Posterior cingulate gyrus (tissue), 11 donors: ENCODE measurements at regions not wholly inside any gene's neighbourhood (a gene's known extent, or its start where the extent isn't known, plus 50 kb on each side); places are given as distances from the start of the nearest gene placed in this dataset.
"Not testable (repeated sequence)": the region's sequence is repeated elsewhere in the genome, so short reads cannot be mapped to it uniquely, and the experiment has no call there.

Experiments
- DNase-seq, 10 donors: peaks; one replicate each; pipeline versions ENCODE4 v3.0.0 to v3.0.0-alpha.2; 2020 to 2021; ENCODE audit warnings: mixed read lengths in 3 of 10
- intact Hi-C: fragments of 100-400 bp; cut with DNase I; formaldehyde crosslinking; loops from one replicate; pipeline ENCODE4 v1.15.1; 2023

DNA sequence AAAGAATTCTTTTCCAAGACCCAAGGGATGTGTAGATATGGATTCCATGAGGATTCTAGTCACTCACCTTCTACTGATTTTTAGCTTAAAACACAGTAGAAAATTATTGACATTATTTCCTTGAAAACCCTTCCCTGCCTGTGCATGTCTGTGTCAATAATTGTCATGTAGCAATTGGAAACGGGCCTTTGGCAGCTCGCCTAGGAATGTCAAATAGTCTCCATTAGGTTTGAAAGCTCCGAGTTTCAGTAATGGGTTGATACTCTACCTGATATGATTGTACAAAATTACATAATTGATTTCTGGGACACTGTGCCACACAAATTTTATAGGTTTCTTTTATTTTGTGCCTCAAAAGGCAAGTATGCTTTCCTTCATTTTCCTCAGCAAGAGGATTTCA lies 515.2 kb upstream of the ARID1B start:
- no peak for DNase-seq
- intact Hi-C loops, result no loop called here

DNA sequence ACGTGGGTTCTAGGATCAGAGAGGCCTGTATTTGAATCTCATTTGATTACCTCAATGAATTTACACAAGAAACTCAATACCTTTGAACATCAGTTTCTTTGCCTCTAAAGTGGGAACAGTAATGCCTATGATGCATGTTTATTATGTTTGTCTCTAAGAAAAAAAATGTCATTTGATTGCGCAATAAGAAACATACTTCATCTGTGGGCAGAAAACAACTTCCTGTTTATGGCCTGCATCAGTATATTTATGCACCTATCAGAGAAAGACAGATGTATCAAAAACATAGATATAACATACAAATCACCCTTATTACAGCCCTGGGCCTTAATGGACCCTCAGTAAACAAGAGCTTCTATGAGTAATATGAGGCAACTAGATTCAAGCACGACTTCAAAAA lies 516.4 kb upstream of the ARID1B start:
- no peak for DNase-seq
- intact Hi-C loops, result no loop called here

DNA sequence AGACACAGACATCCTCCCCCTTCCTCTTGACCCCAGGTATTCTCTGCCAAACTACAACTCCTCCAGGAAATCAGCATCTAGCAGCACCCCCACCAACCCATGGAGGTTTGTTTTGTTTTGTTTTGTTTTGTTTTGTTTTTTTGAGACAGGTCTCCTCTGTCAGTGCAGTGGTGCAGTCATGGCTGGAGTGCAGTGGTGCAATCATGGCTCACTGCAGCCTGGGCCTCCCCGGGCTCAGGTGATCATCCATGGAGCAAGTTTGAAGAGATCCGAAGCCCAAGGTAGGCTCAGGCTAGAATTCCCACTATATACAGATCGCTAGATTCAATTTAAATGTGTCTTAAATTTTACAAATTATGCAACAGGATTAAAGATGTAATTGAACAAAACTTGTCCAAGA lies 518.2 kb upstream of the ARID1B start:
- no peak for DNase-seq
- intact Hi-C loops, result no loop called here

DNA sequence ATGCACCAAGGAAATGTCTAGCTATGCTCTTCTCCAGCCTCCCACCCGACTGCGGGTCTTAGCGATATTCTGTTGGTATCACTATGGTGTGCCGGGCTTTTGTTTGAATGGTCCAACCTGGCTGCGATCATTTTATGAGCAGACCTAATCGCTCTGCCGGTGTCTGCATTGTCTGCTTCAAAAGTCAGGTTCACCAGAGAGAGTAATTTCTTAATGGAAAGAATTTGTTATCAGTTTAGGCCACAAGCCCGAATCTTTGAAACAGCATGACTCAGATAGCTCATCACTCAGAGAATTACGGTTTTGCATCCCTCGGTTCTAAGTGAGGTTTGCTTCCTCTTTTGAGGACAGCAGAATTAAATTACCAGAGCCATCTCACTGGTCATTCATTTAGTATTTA lies 521.0 kb upstream of the ARID1B start:
- no peak for DNase-seq
- intact Hi-C loops, result no loop called here

DNA sequence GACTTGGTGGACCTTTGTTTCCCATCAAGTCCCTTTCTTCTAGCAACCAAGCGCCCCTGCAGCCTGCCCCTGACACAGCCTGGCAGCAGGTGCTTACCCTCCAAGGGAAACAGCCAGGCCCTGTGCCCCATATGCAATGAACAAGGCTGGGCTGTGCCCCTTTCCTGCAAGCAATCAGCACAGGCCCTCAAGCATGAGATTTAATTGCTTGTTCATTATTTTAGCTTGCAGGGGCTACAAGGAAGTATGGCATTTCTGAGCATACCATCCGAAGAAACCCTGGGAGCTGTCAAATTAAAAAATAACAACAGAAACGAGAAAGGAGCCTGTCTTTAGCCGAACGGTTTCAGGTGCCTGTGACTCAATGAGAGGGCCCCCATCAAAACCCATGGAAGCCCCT lies 522.9 kb upstream of the ARID1B start:
- intact Hi-C loops, result no loop called here
- DNase-seq, result no peak

DNA sequence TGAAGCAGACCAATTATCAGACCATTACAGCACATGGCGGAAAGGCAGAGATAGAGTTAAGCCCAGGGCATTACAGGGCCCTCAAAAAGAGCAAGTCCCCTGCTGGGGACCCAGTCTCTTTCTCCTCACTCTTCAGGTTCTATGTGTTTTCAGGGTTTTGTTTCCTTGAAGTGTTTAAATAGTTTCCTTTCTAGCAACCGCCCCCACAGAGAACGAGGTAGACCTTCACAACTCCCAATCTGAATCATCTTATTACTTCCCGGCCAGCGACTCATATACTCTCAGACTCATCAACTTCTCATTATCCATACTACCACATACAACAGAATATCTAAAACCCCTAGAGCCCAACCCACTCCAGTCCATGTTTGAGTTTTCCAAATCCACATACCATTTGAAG lies 526.6 kb upstream of the ARID1B start:
- DNase-seq, result no peak
- intact Hi-C loops, result no loop called here

DNA sequence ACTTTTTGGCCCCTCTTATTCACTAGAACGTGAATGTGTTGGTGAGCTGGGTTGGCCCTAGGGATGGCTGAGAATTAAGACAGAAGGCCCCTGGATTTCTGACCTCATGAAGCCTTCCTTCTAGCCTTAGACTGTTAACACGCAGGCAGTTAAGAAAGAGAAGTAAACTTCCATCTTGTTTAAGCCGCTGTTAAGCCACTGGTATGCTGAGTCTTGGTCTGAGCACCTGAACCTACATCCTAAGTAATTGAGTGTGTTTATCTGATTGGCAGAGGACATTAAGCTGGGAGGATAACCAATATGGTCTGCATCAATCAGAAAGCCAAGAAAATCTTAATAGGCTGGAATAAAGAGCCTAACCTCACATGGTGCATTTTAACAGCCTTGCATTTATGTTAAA lies 535.0 kb upstream of the ARID1B start:
- intact Hi-C loops, result no loop called here
- DNase-seq, result no peak

DNA sequence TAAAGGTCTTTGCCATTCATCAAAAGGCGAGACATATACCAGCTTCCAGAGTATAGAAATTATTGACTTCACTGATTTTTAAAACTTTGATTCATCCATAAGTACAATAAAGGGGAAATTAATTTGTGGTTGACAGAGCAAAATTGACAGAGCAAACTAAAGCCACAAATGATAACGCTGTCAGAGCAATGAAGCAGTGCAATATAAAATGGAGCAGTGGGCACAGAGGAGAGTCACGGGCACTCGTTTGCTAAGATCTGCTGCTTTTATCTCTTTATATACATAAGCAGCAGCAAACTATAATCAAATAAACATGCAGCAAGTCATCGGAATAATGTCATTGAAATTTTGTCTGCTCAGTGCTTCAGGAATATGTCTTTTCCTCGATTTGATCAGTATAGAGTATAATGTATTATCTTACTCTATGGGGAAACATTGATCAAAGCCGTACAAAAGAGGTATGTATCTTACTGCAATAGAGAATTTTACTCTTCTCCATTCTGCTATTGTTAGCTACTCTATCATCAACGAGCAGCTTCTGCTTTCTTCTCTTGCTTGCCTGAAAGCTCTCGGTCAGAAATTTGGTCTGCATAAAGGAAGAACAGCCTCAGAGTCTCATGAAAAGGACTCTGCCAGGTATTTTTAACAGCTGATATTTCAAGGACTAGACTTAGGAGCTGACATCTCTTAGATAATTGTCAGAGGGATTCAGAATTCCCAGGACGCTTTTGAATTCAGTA lies 546.0 kb upstream of the ARID1B start:
- no peak for DNase-seq
- intact Hi-C loops, result no loop called here

DNA sequence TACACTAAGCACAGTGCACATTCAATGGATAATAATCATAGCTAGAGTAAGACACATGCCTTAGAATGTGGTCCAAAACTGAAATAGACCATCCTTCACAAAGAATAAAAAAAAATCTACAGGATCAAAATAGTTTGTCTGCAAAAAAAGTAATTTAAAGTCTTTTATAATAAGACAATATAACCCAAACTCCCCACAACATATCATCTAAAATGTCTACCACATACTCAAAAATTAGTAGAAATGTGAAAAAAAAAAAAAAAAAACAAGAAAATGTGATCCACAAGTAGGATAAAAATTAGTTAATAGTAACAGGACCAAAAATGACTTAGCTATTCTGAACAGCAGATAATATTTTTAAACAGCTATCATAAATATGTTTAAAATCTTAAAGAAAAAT lies 557.2 kb upstream of the ARID1B start:
- DNase-seq, result no peak
- intact Hi-C loops, result no loop called here

DNA sequence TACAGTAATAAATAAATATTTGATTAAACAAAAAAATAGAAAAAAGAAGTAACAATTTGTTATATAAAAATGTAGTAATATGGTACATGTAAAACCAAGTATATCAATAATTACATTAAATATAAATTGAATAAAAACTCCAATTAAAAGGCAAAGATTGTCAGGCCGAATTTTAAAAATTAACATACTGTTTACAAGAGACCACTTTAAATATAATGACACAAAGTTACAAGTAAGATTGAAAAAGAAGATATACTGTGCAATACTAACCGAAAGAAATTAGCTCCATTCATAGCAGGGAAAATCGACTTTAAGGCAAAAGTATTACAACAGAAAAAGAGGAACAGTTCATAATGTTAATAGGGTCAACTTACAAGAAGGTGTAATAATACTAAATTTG lies 571.5 kb upstream of the ARID1B start:
- intact Hi-C loops, result no loop called here
- no peak for DNase-seq

DNA sequence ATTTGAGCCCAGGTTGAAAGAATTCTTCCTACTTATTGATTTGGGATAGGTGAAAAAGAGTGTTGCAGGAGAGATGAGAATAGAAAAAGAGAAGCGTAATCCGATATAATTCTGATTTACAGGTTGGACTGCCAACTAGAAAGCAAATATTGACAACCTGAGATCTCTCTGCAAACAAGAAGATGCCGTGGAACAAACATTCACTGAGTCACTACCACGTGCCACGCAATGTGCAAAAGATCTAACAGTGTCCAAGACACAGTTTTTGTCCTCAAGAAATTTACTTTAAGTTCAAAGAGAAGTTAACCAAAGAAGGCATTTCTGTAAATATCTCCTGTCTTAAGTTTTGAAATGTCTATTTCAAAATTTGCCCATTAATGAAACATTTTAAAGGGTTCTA lies 578.0 kb upstream of the ARID1B start:
- intact Hi-C loops, result no loop called here
- no peak for DNase-seq

DNA sequence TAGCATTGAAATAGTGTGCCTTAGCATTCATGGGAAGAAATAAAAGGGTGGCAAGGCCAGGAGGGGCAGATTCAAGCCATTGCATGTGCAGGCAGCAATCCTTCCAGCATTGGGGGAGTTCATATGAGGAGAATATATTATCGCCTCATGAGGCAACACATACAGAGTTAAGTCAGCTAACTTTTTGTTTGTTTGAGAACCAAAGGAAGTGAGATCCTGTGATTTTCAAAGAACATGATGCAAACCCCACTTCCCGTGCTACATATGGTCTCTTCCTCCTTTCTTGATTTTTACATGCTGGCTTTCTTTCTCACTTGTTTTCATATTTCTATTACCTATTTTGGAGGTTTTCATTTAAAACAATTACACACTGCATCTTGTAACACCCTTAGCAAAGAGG lies 579.7 kb upstream of the ARID1B start:
- intact Hi-C loops, result no loop called here
- no peak for DNase-seq

DNA sequence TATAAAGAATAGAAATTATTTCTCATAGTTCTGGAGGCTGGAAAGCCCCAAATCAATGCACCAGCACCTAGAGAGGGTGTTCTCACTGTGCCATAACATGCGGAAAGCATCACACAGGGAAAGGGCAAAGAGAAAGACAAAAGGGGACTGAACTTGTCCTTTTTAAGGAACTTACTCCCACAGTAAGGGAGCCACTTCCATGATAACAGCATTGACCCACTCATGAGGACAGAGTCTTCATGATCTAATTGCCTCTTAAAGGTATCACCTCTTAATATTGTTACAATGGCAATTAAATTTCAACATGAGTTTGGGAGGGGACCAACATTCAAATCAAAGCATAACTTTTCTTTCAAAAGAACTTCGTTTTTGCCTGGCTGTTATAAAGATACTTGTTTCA lies 582.2 kb upstream of the ARID1B start:
- no peak for DNase-seq
- intact Hi-C loops, result no loop called here

DNA sequence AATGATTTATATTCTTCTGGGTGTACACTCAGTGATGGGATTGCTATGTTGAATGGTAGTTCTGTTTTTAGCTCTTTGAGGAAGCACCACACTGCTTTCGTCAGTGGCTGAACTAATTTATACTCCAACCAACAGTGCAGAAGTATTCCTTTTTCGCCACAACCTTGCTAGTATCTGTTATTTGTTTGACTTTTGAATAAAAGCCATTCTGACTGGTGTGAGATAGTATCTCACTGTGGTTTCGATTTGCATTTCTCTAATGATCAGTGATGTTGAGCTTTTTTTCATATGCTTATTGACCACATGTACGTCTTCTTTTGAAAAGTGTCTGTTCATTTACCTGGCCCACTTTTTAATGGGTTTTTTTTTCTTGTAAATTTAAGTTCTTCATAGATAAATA lies 583.8 kb upstream of the ARID1B start:
- intact Hi-C loops, result no loop called here
- no peak for DNase-seq

DNA sequence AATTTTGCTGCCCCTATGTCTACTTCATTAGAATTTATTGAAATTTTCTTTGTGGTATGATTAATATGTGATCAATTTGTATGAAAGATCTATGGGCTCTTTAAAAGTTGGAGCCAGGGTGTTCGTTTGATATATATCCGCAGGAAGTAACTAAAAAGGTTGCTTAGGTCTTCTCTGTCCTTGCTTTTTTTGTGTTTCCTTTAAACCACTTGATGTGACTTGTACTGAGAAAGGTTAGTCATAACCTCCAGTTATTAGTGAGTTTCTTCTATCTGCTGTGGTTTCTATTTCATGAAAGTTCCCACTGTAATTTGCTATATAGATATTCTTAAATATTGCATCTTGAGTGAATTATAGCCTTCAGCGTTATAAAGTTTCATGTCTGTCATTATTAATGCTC lies 585.3 kb upstream of the ARID1B start:
- DNase-seq, result no peak
- intact Hi-C loops, result no loop called here

DNA sequence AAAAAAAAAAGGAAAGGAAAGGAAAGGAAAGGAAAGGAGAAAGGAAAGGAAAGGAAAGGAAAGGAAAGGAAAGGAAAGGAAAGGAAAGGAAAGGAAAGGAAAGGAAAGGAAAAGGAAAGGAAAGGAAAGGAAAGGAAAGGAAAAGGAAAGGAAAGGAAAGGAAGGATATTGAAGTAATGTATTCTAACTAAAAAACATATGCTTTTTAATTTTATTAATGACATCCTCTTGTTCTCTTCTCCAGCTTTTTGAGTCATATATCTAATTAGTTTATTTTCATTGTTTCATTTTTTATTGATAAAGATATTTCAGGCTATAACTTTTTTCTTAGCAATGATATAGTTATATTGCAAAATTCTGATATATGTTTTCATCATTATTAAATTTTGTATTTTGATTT lies 585.8 kb upstream of the ARID1B start:
- DNase-seq, intact Hi-C loops: not testable (repeated sequence)

DNA sequence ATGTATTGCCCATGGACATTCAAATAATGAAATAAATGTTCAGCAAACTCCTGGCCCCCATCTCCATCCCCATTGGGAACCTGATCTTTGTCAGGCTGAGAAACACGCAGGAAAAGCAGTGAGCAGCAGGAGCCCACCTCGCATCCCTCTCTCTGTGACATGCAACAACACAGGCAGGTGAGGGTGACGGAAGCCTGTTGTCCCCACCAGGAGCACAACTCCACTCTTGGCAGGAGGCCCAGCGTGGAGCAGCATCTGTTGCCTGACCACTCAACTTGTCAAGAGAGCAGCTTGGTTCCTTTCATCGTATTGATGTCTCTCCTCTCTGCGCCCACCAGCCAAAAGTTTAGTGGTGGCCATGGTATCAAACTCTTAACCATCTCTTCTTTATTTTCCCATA lies 586.9 kb upstream of the ARID1B start:
- peak in 2 of 10 donors; percentile 64 to 66 for DNase-seq
- intact Hi-C loops, result no loop called here

DNA sequence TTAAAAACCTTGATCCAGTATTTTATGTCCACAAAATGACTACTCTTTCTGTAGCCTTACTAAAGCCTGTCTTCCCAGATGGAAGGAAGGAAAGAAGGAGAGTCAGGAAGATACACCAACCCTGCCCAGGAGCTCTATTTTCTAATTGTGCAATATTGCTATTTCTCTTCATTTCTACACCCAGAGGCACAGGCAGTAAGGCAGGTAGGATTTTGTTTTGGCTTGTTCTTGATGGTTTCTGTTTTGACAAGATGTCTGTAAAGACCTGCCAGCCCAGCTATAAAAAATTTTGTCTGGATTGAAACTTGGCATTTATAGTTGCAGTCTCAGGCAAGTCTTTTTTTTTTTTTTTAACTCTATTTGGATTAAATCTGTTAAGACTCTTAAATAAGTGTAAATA lies 587.5 kb upstream of the ARID1B start:
- intact Hi-C loops, result no loop called here
- no peak for DNase-seq

DNA sequence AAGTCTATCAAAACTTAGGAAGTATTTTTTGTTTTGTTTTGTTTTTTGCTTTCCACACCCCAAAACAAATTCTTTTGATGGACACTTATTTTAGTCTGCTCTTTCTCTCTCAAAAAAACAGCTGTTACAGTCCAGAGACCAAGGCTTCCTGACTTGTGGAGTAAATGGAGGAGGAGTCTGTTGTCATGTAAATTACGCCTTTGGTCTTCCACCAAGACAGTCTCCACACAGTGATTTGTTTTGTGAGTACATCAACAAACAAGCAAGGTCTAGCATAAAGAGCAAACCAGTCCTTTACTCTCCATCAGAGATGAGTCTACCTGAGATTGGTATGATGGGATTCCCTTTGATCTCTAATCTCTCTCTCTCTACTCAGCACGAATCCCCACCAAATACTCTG lies 588.0 kb upstream of the ARID1B start:
- no peak for DNase-seq
- intact Hi-C loops, result no loop called here

DNA sequence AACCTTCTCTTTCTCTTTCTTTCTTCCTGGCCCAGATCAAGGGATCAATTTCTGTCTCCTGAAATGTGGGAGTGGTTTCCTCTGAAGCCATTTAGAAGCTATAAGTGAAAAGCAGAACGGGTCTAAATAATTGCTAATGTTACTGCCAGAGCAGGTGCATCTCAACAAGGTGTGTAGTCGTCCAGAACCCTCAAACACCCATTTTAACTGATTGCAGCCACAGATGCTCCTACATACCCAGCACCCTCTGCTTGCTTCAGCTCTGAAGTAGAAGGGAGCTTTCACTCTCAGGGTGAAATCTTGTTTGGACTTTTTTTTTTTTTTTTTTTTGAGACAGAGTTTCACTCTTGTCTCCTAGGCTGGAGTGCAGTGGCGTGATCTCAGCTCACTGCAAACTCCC lies 592.1 kb upstream of the ARID1B start:
- intact Hi-C loops, result no loop called here
- no peak for DNase-seq

DNA sequence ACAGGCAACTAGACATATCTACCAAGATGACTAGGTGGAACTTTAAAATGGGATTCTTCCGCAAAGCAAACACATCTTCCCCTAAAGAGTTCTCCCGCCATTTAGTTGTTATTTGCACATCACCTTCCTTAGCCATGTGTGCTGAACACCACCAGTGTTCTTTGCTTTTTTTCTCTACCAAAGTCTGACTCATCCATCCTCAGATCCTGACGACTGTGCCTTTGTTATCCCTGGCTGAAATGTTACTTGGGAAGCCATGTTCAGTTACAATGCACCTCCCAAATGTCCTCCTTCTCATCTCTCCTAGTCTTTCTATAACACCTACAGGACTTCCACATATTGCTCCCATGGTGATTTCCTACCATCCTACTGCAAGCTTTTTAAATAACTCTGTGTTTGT lies 593.5 kb upstream of the ARID1B start:
- intact Hi-C loops, result no loop called here
- DNase-seq, result no peak

DNA sequence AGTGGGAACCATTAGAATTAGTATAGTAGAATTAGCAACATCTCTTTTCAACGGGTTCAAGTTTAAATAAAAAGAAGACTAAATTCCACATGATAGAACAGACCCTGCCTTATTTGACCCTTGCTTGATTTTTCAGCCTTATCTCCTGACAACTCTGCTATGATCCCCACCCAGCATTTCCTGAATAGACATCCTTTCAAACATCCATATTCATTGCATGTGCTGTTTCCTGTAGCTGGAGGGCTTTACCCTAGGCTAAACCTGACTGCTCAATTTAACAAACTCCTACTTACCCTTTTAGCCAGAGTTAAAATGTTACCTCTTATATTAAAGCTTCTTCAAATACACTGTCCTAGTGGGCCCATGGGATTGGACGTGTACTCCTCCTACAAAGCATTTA lies 594.8 kb upstream of the ARID1B start:
- no peak for DNase-seq
- intact Hi-C loops, result no loop called here

DNA sequence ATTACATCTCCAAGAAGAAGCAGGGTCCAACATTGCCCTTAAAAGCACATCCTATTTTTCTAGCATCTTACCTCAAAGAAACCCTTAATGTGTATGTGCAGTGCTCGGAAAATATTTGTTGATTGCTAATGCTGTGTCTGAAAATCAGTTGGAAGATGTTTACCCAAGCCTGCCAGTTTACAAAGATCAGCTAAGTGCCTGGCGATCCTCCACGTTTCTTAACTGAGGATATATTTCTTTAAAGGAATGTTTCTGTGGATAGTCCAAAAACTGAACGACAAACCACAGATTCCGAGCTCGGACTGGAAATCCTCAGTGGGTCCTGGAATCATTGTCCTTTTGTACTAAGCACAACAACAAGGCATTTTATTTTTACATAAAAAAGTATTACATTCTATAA lies 595.7 kb upstream of the ARID1B start:
- intact Hi-C loops, result no loop called here
- DNase-seq, result no peak
